NT2/D1 (cell line): ENCODE measurements at regions not wholly inside any gene's neighbourhood (a gene's known extent, or its start where the extent isn't known, plus 50 kb on each side); places are given as distances from the start of the nearest gene placed in this dataset.

Source experiments
- DNase-seq: peaks from one replicate; pipeline ENCODE4 v3.0.0-alpha.2; 2011; ENCODE audit warnings: low read depth, low spot score
- H3K27me3 ChIP-seq: 2 replicates; pipeline ENCODE4 v1.6.0; 2011; ENCODE audit warnings: mild to moderate bottlenecking; ENCODE audit not compliant: insufficient read length, insufficient read depth
- H3K36me3 ChIP-seq: 2 replicates; pipeline ENCODE4 v1.6.1; 2011; ENCODE audit warnings: mild to moderate bottlenecking, low read length, mixed read lengths; ENCODE audit not compliant: insufficient read depth, insufficient read length
- H3K4me1 ChIP-seq: 2 replicates; pipeline ENCODE4 v1.5.1; 2011; ENCODE audit not compliant: insufficient read depth, insufficient read length
- H3K4me3 ChIP-seq: 2 replicates; pipeline ENCODE4 v1.5.1; 2011; ENCODE audit warnings: low read depth; ENCODE audit not compliant: insufficient read length
- H3K9ac ChIP-seq: 2 replicates; pipeline ENCODE4 v1.6.0; 2011; ENCODE audit warnings: low read depth; ENCODE audit not compliant: insufficient read length
- H3K9me3 ChIP-seq: 2 replicates; pipeline ENCODE4 v1.5.1; 2011; ENCODE audit warnings: mild to moderate bottlenecking, low read length; ENCODE audit not compliant: insufficient read depth
- SUZ12 ChIP-seq: IDR thresholded peaks from 2 replicates; pipeline ENCODE4 v1.6.1; 2011; ENCODE audit not compliant: insufficient read length, insufficient read depth; ENCODE audit errors: extremely low read depth
- YY1 ChIP-seq: IDR thresholded peaks from 2 replicates; pipeline ENCODE4 v1.6.1; 2011; ENCODE audit not compliant: insufficient read length, insufficient read depth
- ZNF274 ChIP-seq: IDR thresholded peaks from 2 replicates; pipeline ENCODE4 v1.6.1; 2011; ENCODE audit warnings: mild to moderate bottlenecking, low read depth, low read length

DNA sequence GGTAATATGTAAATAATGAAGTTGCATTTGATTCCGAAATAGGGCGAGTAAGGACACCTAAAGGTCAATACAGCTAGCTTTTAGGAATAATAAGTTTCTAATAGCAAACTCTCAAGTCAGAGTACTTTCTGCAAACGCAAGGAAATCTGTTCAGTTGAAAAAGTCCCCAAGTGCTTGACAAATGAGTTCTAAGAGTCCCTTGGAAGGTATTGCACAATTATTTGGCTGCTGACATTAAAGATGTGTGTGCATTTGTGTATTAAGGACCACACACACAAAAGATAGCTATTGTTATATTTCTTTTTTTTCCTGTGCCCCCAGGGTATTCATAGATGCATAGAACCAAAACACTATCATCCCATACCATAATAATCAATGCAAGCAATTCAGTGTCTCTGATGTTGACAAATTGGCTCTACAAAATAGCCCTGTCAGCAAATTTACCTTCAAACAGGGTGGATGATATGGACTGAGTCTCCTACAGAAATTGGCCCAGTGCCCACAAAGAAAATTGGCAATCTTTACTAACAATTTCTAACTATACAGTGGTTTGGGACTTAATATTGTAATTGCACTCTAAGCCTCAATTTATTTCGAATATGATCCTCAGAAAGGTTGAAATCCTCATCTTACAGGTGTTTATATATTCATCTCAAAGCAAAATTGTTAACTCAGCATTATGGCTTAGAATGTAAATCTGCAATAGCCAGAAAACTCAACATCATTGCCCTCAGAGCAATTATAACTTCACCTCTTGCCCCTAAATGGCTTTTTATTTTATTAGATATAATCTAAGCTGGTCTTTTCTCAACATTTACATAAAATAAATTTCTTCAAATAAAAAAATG lies 827.2 kb downstream of the MAT2B start:
- DNase-seq, result no peak
- no peaks in the 10 kb centered on the region for H3K36me3 ChIP-seq
- no peaks in the 10 kb centered on the region for H3K9me3 ChIP-seq
- H3K4me1 ChIP-seq, result no peaks in the 10 kb centered on the region
- no peak for TF ChIP-seq ZNF274
- TF ChIP-seq YY1, result no peak
- TF ChIP-seq SUZ12, result no peak
- H3K27me3 ChIP-seq, result no peaks in the 10 kb centered on the region
- H3K4me3 ChIP-seq, result no peak overlapping the region
- no peak overlapping the region for H3K9ac ChIP-seq

GRCh38 chr5:164335837-164336236 lies 830.4 kb downstream of the MAT2B start:
- Histone ChIP-seq H3K9me3 (no peaks in the 10 kb centered on the region), H3K4me1 (no peaks in the 10 kb centered on the region), H3K36me3 (no peaks in the 10 kb centered on the region), H3K9ac (no peak overlapping the region), H3K27me3 (no peaks in the 10 kb centered on the region), H3K4me3 (no peak overlapping the region)
- DNase-seq, result no peak
- TF ChIP-seq YY1 (no peak), SUZ12 (no peak), ZNF274 (no peak)

- H3K27me3 ChIP-seq, result no peaks in the 10 kb centered on the region
- H3K9ac ChIP-seq, result no peak overlapping the region
- no peaks in the 10 kb centered on the region for H3K36me3 ChIP-seq
- no peaks in the 10 kb centered on the region for H3K4me1 ChIP-seq
- no peak overlapping the region for H3K4me3 ChIP-seq
- no peak for TF ChIP-seq ZNF274
- no peaks in the 10 kb centered on the region for H3K9me3 ChIP-seq
- DNase-seq, result no peak
Observed at GRCh38 chr5:164336276-164336675, 830.9 kb downstream of the MAT2B start.

- Histone ChIP-seq H3K4me1 (no peaks in the 10 kb centered on the region), H3K9ac (no peak overlapping the region), H3K9me3 (no peaks in the 10 kb centered on the region), H3K4me3 (no peak overlapping the region), H3K36me3 (no peaks in the 10 kb centered on the region), H3K27me3 (no peaks in the 10 kb centered on the region)
- no peak for DNase-seq
- TF ChIP-seq ZNF274 (no peak), YY1 (no peak), SUZ12 (no peak)
Observed at GRCh38 chr5:164336906-164337305, 831.5 kb downstream of the MAT2B start.

- Histone ChIP-seq H3K9ac (no peak overlapping the region), H3K4me3 (no peak overlapping the region), H3K36me3 (no peaks in the 10 kb centered on the region), H3K27me3 (no peaks in the 10 kb centered on the region), H3K4me1 (no peaks in the 10 kb centered on the region), H3K9me3 (no peaks in the 10 kb centered on the region)
- TF ChIP-seq YY1, result no peak
- TF ChIP-seq SUZ12, result no peak
- TF ChIP-seq ZNF274, result no peak
- no peak for DNase-seq
Observed at GRCh38 chr5:164341056-164341619, 835.7 kb downstream of the MAT2B start.

- DNase-seq, result no peak
- TF ChIP-seq SUZ12 (no peak), ZNF274 (no peak), YY1 (no peak)
- Histone ChIP-seq H3K27me3 (no peaks in the 10 kb centered on the region), H3K36me3 (no peaks in the 10 kb centered on the region), H3K9ac (no peak overlapping the region), H3K4me3 (no peak overlapping the region), H3K9me3 (no peaks in the 10 kb centered on the region), H3K4me1 (no peaks in the 10 kb centered on the region)
Observed at GRCh38 chr5:164345173-164345849, 839.9 kb downstream of the MAT2B start.

- TF ChIP-seq YY1 (no peak), SUZ12 (no peak), ZNF274 (no peak)
- no peak for DNase-seq
- Histone ChIP-seq H3K36me3 (no peaks in the 10 kb centered on the region), H3K9me3 (no peaks in the 10 kb centered on the region), H3K9ac (no peak overlapping the region), H3K4me1 (no peaks in the 10 kb centered on the region), H3K27me3 (no peaks in the 10 kb centered on the region), H3K4me3 (no peak overlapping the region)
Observed at GRCh38 chr5:164345853-164346252, 840.4 kb downstream of the MAT2B start.
